HepG2 (cell line): ENCODE measurements at regions not wholly inside any gene's neighbourhood (a gene's known extent, or its start where the extent isn't known, plus 50 kb on each side); places are given as distances from the start of the nearest gene placed in this dataset.

Experiments
- CBFB ChIP-seq: sonication (generic); formaldehyde crosslinking; IDR thresholded peaks from 2 replicates; pipeline ENCODE4 v1.4.0; 2020; ENCODE audit warnings: missing genetic modification reagents
- GABPB1 ChIP-seq: IDR thresholded peaks from 2 replicates; pipeline ENCODE4 v1.6.1; 2016; ENCODE audit warnings: mild to moderate bottlenecking, missing genetic modification reagents, moderate library complexity, missing compliant biosample characterization
- KDM3A ChIP-seq: IDR thresholded peaks from 2 replicates; pipeline ENCODE4 v1.6.1; 2018; ENCODE audit warnings: low read depth, missing compliant biosample characterization
- PHF8 ChIP-seq: sonication (generic); formaldehyde crosslinking; IDR thresholded peaks from 2 replicates; pipeline ENCODE4 v1.5.0; 2020; ENCODE audit warnings: missing genetic modification reagents
- SMC3 ChIP-seq: IDR thresholded peaks from 2 replicates; pipeline ENCODE4 v1.6.1; 2011; ENCODE audit warnings: low read length, improper control_type of control experiment
- TAF1 ChIP-seq: sonication (generic); formaldehyde crosslinking; IDR thresholded peaks from 2 replicates; pipeline ENCODE4 v1.4.0; 2020; ENCODE audit warnings: missing genetic modification reagents
- TARDBP ChIP-seq: sonication (generic); formaldehyde crosslinking; IDR thresholded peaks from 2 replicates; pipeline ENCODE4 v1.8.0; 2022; ENCODE audit warnings: mild to moderate bottlenecking, missing genetic modification reagents
- ZBTB21 ChIP-seq: sonication (generic); formaldehyde crosslinking; IDR thresholded peaks from 2 replicates; pipeline ENCODE4 v1.4.0; 2020; ENCODE audit warnings: missing genetic modification reagents
- ZNF101 ChIP-seq: sonication (generic); formaldehyde crosslinking; IDR thresholded peaks from 2 replicates; pipeline ENCODE4 v1.4.0; 2020; ENCODE audit warnings: mild to moderate bottlenecking, low read depth, missing genetic modification reagents, borderline replicate concordance
- TF ChIP-seq, protein P1 (sequence below): sonication (generic); formaldehyde crosslinking; IDR thresholded peaks from 2 replicates; pipeline ENCODE4 v1.5.1; 2020; ENCODE audit warnings: missing genetic modification reagents, mild to moderate bottlenecking, borderline replicate concordance
- TF ChIP-seq, protein P2 (sequence below): sonication (generic); formaldehyde crosslinking; IDR thresholded peaks from 2 replicates; pipeline ENCODE4 v1.4.0; 2020; ENCODE audit warnings: mild to moderate bottlenecking, missing genetic modification reagents
- TF ChIP-seq, protein P3 (sequence below): sonication (generic); formaldehyde crosslinking; IDR thresholded peaks from 2 replicates; pipeline ENCODE4 v1.9.0; 2021; ENCODE audit warnings: missing genetic modification reagents, borderline replicate concordance

DNA sequence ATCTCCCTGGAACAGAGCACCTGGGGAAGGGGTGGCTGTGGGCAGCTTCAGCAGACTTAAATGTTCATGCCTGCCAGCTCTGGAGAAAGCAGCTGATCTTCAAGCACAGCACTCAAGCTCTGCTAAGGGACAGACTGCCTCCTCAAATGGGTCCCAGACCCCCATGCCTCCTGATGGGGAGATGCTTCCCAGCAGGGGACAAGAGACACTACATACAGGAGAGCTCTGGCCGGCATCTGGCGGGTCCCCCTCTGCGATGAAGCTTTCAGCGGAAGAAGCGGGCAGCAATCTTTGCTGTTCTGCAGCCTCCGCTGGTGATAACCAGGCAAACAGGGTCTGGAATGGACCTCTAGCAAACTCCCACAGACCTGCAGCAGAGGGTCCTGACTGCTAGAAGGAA, 294.8 kb downstream of the RND3 start:
- TF ChIP-seq SMC3 (no peak), PHF8 (CRISPR knock-in tag) (no peak), TARDBP (CRISPR knock-in tag) (no peak), TAF1 (CRISPR knock-in tag) (no peak), ZBTB21 (CRISPR knock-in tag) (no peak), KDM3A (CRISPR knock-in tag) (no peak), GABPB1 (CRISPR knock-in tag) (no peak), CBFB (CRISPR knock-in tag) (no peak), ZNF101 (no peak)
- TF ChIP-seq, protein P1, sequence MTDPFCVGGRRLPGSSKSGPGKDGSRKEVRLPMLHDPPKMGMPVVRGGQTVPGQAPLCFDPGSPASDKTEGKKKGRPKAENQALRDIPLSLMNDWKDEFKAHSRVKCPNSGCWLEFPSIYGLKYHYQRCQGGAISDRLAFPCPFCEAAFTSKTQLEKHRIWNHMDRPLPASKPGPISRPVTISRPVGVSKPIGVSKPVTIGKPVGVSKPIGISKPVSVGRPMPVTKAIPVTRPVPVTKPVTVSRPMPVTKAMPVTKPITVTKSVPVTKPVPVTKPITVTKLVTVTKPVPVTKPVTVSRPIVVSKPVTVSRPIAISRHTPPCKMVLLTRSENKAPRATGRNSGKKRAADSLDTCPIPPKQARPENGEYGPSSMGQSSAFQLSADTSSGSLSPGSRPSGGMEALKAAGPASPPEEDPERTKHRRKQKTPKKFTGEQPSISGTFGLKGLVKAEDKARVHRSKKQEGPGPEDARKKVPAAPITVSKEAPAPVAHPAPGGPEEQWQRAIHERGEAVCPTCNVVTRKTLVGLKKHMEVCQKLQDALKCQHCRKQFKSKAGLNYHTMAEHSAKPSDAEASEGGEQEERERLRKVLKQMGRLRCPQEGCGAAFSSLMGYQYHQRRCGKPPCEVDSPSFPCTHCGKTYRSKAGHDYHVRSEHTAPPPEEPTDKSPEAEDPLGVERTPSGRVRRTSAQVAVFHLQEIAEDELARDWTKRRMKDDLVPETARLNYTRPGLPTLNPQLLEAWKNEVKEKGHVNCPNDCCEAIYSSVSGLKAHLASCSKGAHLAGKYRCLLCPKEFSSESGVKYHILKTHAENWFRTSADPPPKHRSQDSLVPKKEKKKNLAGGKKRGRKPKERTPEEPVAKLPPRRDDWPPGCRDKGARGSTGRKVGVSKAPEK (CRISPR knock-in tag) = no peak
- TF ChIP-seq, protein P2, sequence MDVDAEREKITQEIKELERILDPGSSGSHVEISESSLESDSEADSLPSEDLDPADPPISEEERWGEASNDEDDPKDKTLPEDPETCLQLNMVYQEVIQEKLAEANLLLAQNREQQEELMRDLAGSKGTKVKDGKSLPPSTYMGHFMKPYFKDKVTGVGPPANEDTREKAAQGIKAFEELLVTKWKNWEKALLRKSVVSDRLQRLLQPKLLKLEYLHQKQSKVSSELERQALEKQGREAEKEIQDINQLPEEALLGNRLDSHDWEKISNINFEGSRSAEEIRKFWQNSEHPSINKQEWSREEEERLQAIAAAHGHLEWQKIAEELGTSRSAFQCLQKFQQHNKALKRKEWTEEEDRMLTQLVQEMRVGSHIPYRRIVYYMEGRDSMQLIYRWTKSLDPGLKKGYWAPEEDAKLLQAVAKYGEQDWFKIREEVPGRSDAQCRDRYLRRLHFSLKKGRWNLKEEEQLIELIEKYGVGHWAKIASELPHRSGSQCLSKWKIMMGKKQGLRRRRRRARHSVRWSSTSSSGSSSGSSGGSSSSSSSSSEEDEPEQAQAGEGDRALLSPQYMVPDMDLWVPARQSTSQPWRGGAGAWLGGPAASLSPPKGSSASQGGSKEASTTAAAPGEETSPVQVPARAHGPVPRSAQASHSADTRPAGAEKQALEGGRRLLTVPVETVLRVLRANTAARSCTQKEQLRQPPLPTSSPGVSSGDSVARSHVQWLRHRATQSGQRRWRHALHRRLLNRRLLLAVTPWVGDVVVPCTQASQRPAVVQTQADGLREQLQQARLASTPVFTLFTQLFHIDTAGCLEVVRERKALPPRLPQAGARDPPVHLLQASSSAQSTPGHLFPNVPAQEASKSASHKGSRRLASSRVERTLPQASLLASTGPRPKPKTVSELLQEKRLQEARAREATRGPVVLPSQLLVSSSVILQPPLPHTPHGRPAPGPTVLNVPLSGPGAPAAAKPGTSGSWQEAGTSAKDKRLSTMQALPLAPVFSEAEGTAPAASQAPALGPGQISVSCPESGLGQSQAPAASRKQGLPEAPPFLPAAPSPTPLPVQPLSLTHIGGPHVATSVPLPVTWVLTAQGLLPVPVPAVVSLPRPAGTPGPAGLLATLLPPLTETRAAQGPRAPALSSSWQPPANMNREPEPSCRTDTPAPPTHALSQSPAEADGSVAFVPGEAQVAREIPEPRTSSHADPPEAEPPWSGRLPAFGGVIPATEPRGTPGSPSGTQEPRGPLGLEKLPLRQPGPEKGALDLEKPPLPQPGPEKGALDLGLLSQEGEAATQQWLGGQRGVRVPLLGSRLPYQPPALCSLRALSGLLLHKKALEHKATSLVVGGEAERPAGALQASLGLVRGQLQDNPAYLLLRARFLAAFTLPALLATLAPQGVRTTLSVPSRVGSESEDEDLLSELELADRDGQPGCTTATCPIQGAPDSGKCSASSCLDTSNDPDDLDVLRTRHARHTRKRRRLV (CRISPR knock-in tag) = no peak
- TF ChIP-seq, protein P3, sequence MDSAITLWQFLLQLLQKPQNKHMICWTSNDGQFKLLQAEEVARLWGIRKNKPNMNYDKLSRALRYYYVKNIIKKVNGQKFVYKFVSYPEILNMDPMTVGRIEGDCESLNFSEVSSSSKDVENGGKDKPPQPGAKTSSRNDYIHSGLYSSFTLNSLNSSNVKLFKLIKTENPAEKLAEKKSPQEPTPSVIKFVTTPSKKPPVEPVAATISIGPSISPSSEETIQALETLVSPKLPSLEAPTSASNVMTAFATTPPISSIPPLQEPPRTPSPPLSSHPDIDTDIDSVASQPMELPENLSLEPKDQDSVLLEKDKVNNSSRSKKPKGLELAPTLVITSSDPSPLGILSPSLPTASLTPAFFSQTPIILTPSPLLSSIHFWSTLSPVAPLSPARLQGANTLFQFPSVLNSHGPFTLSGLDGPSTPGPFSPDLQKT (CRISPR knock-in tag) = no peak
